Loucy (cell line): ENCODE measurements at regions not wholly inside any gene's neighbourhood (a gene's known extent, or its start where the extent isn't known, plus 50 kb on each side); places are given as distances from the start of the nearest gene placed in this dataset.

Experiments used
- H2AFZ ChIP-seq: fragments of 200-600 bp; sonication (generic); 2 replicates; pipeline ENCODE4 v1.6.0; 2016; ENCODE audit warnings: antibody characterized with exemption, mild to moderate bottlenecking, low read length, moderate library complexity
- H3F3A ChIP-seq: fragments of 200-600 bp; 2 replicates; pipeline ENCODE4 v1.6.0; 2016; ENCODE audit warnings: antibody characterized with exemption, low read depth, mild to moderate bottlenecking
- H3K27me3 ChIP-seq: fragments of 200-600 bp; sonication (generic); 2 replicates; pipeline ENCODE4 v1.6.1; 2014; ENCODE audit warnings: low read length, mild to moderate bottlenecking; ENCODE audit not compliant: insufficient read depth, poor library complexity, severe bottlenecking
- H3K36me3 ChIP-seq: fragments of 200-600 bp; sonication (generic); 2 replicates; pipeline ENCODE4 v1.6.1; 2016; ENCODE audit warnings: low read length; ENCODE audit not compliant: insufficient read depth
- H3K4me1 ChIP-seq: fragments of 200-600 bp; sonication (generic); 2 replicates; pipeline ENCODE4 v1.5.1; 2014; ENCODE audit warnings: low read length, mild to moderate bottlenecking; ENCODE audit not compliant: insufficient read depth, poor library complexity, severe bottlenecking
- H3K4me2 ChIP-seq: fragments of 200-600 bp; sonication (generic); 2 replicates; pipeline ENCODE4 v1.6.0; 2014; ENCODE audit warnings: antibody characterized with exemption, low read length, low read depth, mild to moderate bottlenecking; ENCODE audit not compliant: poor library complexity, severe bottlenecking
- H3K4me3 ChIP-seq: fragments of 200-600 bp; sonication (generic); 2 replicates; pipeline ENCODE4 v1.5.1; 2014; ENCODE audit warnings: low read length, mild to moderate bottlenecking, mixed read lengths; ENCODE audit not compliant: poor library complexity, severe bottlenecking
- H3K79me2 ChIP-seq: fragments of 200-600 bp; sonication (generic); 2 replicates; pipeline ENCODE4 v1.6.1; 2014; ENCODE audit warnings: low read length; ENCODE audit not compliant: insufficient read depth
- H3K9ac ChIP-seq: fragments of 200-600 bp; sonication (generic); 2 replicates; pipeline ENCODE4 v1.6.0; 2014; ENCODE audit warnings: mild to moderate bottlenecking, low read depth, low read length, moderate library complexity; ENCODE audit not compliant: poor library complexity, severe bottlenecking
- H3K9me2 ChIP-seq: fragments of 200-600 bp; sonication (generic); replicated peaks from 2 replicates; pipeline ENCODE4 v1.6.1; 2016; ENCODE audit warnings: low read depth, low read length, mixed read lengths
- H3K9me3 ChIP-seq: fragments of 200-600 bp; sonication (generic); 2 replicates; pipeline ENCODE4 v1.6.1; 2014; ENCODE audit warnings: mild to moderate bottlenecking, antibody characterized with exemption, low read length, low read depth; ENCODE audit not compliant: insufficient read depth
- H4K20me1 ChIP-seq: fragments of 200-600 bp; sonication (generic); 2 replicates; pipeline ENCODE4 v1.6.0; 2014; ENCODE audit warnings: antibody characterized with exemption, low read length, mild to moderate bottlenecking; ENCODE audit not compliant: insufficient read depth, poor library complexity, severe bottlenecking
- CTCF ChIP-seq: fragments of 200-600 bp; sonication (generic); conservative IDR thresholded peaks from 2 replicates; pipeline ENCODE4 v1.5.1; 2014; ENCODE audit warnings: mild to moderate bottlenecking, antibody characterized with exemption, low read length
- EZH2phosphoT487 ChIP-seq: fragments of 200-600 bp; IDR thresholded peaks from 2 replicates; pipeline ENCODE4 v1.6.1; 2018; ENCODE audit warnings: antibody characterized with exemption, mild to moderate bottlenecking, moderate library complexity, borderline replicate concordance

GRCh38 chr12:13573698-13574321 lies 377.3 kb downstream of the EMP1 start:
- Histone ChIP-seq H3K4me2 (no peak overlapping the region), H3K9me2 (no peaks in the 10 kb centered on the region), H3F3A (no peaks in the 10 kb centered on the region), H4K20me1 (no peaks in the 10 kb centered on the region), H3K27me3 (no peaks in the 10 kb centered on the region), H3K4me3 (no peak overlapping the region), H3K79me2 (no peaks in the 10 kb centered on the region), H3K9me3 (no peaks in the 10 kb centered on the region), H3K9ac (no peak overlapping the region), H3K36me3 (no peaks in the 10 kb centered on the region), H2AFZ (no peak overlapping the region), H3K4me1 (no peaks in the 10 kb centered on the region)
- TF ChIP-seq CTCF (no peak), EZH2phosphoT487 (no peak)

- H3K4me3 ChIP-seq = no peak overlapping the region
- no peaks in the 10 kb centered on the region for H3K79me2 ChIP-seq
- no peak overlapping the region for H3K9ac ChIP-seq
- no peaks in the 10 kb centered on the region for H3K27me3 ChIP-seq
- TF ChIP-seq EZH2phosphoT487 (no peak), CTCF (no peak)
- H3K9me3 ChIP-seq = no peaks in the 10 kb centered on the region
- no peaks in the 10 kb centered on the region for H3F3A ChIP-seq
- H3K36me3 ChIP-seq = no peaks in the 10 kb centered on the region
- no peaks in the 10 kb centered on the region for H4K20me1 ChIP-seq
- no peaks in the 10 kb centered on the region for H3K9me2 ChIP-seq
- H3K4me2 ChIP-seq = no peak overlapping the region
- no peak overlapping the region for H2AFZ ChIP-seq
- no peaks in the 10 kb centered on the region for H3K4me1 ChIP-seq
Observed at GRCh38 chr12:13571035-13571434, 374.5 kb downstream of the EMP1 start.

- Histone ChIP-seq H3K36me3 (no peaks in the 10 kb centered on the region), H3K27me3 (no peaks in the 10 kb centered on the region), H3K4me1 (no peaks in the 10 kb centered on the region), H2AFZ (no peak overlapping the region), H3F3A (no peaks in the 10 kb centered on the region), H4K20me1 (no peaks in the 10 kb centered on the region), H3K4me2 (no peak overlapping the region), H3K79me2 (no peaks in the 10 kb centered on the region), H3K9me3 (no peaks in the 10 kb centered on the region), H3K9me2 (no peaks in the 10 kb centered on the region), H3K4me3 (no peak overlapping the region), H3K9ac (no peak overlapping the region)
- TF ChIP-seq CTCF (no peak), EZH2phosphoT487 (no peak)
Observed at GRCh38 chr12:13570005-13570694, 373.6 kb downstream of the EMP1 start.
